ENCODE measurements at regions not wholly inside any gene's neighbourhood (a gene's known extent, or its start where the extent isn't known, plus 50 kb on each side); places are given as distances from the start of the nearest gene placed in this dataset.

DNA sequence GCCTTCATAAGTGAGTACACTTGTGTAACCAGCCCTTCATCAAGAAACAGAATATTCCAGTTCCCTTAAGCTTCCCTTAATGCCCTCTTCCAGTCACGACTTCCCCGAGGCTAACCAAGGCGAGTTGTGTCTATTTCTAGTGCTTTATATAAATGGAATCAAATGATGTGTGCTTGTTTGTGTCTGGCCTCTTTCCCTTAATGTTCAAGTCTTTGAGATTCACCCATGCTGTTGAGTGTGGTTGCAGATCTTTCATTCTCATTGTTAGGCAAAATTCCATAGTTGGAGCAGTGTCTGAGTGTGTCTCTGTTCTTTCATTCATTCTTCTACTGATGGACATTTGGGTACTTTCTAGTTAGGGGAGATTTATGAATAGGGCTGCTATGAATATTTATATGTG, 135.0 kb downstream of the CEBPB start:
- H3K27me3 ChIP-seq (ENCODE audit: insufficient read depth, low read depth): no peaks in the 10 kb centered on the region
- no peaks in the 10 kb centered on the region for H4K20me1 ChIP-seq (ENCODE audit: insufficient read depth)
- H3K36me3 ChIP-seq (ENCODE audit: low read depth): no peaks in the 10 kb centered on the region
- ChIA-PET CTCF (no interaction called here), POLR2A (ENCODE audit: unreplicated experiment) (no interaction called here)
- H3K4me2 ChIP-seq: no peak overlapping the region
- H3K4me3 ChIP-seq: no peak overlapping the region
- H3K9me3 ChIP-seq (ENCODE audit: insufficient read depth, low read depth): no peaks in the 10 kb centered on the region
- no peak overlapping the region for H2AFZ ChIP-seq
- DNase-seq: no peak
- H3K9me2 ChIP-seq (ENCODE audit: insufficient read depth): no peaks in the 10 kb centered on the region
- no peak for TF ChIP-seq EZH2 (IDR thresholded peaks at IDR 0.05; ENCODE audit: low read depth)
- TF ChIP-seq, protein P1, sequence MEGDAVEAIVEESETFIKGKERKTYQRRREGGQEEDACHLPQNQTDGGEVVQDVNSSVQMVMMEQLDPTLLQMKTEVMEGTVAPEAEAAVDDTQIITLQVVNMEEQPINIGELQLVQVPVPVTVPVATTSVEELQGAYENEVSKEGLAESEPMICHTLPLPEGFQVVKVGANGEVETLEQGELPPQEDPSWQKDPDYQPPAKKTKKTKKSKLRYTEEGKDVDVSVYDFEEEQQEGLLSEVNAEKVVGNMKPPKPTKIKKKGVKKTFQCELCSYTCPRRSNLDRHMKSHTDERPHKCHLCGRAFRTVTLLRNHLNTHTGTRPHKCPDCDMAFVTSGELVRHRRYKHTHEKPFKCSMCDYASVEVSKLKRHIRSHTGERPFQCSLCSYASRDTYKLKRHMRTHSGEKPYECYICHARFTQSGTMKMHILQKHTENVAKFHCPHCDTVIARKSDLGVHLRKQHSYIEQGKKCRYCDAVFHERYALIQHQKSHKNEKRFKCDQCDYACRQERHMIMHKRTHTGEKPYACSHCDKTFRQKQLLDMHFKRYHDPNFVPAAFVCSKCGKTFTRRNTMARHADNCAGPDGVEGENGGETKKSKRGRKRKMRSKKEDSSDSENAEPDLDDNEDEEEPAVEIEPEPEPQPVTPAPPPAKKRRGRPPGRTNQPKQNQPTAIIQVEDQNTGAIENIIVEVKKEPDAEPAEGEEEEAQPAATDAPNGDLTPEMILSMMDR (conservative IDR thresholded peaks at IDR 0.05): no peak
- intact Hi-C loops (cut with micrococcal nuclease; ENCODE audit: unreplicated experiment): no loop called here
- peaks cover 21% of the 10 kb centered on the region for H3F3A ChIP-seq (ENCODE audit: insufficient read depth, low read depth)
- no peak overlapping the region for H3K27ac ChIP-seq
- H3K4me1 ChIP-seq (replicated peaks; ENCODE audit: insufficient read depth): peaks cover 20% of the 10 kb centered on the region
- H3K79me2 ChIP-seq (ENCODE audit: low read depth): peaks cover 4% of the 10 kb centered on the region
- BruUV-seq (replicated peaks): no TSS peak

GRCh38 chr20:50327666-50328065, 137.0 kb downstream of the CEBPB start:
- Histone ChIP-seq H3K27ac (no peak overlapping the region), H2AFZ (no peak overlapping the region), H3F3A (ENCODE audit: insufficient read depth, low read depth) (peaks cover 32% of the 10 kb centered on the region), H3K4me3 (no peak overlapping the region), H4K20me1 (ENCODE audit: insufficient read depth) (no peaks in the 10 kb centered on the region), H3K27me3 (ENCODE audit: insufficient read depth, low read depth) (no peaks in the 10 kb centered on the region), H3K4me2 (no peak overlapping the region), H3K9me3 (ENCODE audit: insufficient read depth, low read depth) (no peaks in the 10 kb centered on the region), H3K79me2 (ENCODE audit: low read depth) (no peaks in the 10 kb centered on the region), H3K9me2 (ENCODE audit: insufficient read depth) (no peaks in the 10 kb centered on the region), H3K36me3 (ENCODE audit: low read depth) (no peaks in the 10 kb centered on the region), H3K4me1 (replicated peaks; ENCODE audit: insufficient read depth) (peaks cover 29% of the 10 kb centered on the region)
- DNase-seq: no peak
- CTCF ChIA-PET: no interaction called here
- TF ChIP-seq, protein P1 (conservative IDR thresholded peaks at IDR 0.05): no peak
- no peak for TF ChIP-seq EZH2 (IDR thresholded peaks at IDR 0.05; ENCODE audit: low read depth)
- intact Hi-C loops (cut with micrococcal nuclease; ENCODE audit: unreplicated experiment): no loop called here
- POLR2A ChIA-PET (ENCODE audit: unreplicated experiment): interaction anchor here (0.7 kb wide), 1 partner anchor 137 kb away, joined by 4 read pairs; the partner anchor contains the start of gene CEBPB
- BruUV-seq (replicated peaks): no TSS peak

GRCh38 chr20:50328222-50328979, 137.8 kb downstream of the CEBPB start:
- Histone ChIP-seq H3K79me2 (ENCODE audit: low read depth) (no peaks in the 10 kb centered on the region), H3K9me3 (ENCODE audit: insufficient read depth, low read depth) (no peaks in the 10 kb centered on the region), H3K27ac (no peak overlapping the region), H3K4me2 (no peak overlapping the region), H3K9me2 (ENCODE audit: insufficient read depth) (no peaks in the 10 kb centered on the region), H3F3A (ENCODE audit: insufficient read depth, low read depth) (peaks cover 40% of the 10 kb centered on the region), H3K4me3 (no peak overlapping the region), H2AFZ (no peak overlapping the region), H4K20me1 (ENCODE audit: insufficient read depth) (no peaks in the 10 kb centered on the region), H3K36me3 (ENCODE audit: low read depth) (no peaks in the 10 kb centered on the region), H3K4me1 (replicated peaks; ENCODE audit: insufficient read depth) (peaks cover 36% of the 10 kb centered on the region), H3K27me3 (ENCODE audit: insufficient read depth, low read depth) (no peaks in the 10 kb centered on the region)
- DNase-seq: no peak
- TF ChIP-seq EZH2 (IDR thresholded peaks at IDR 0.05; ENCODE audit: low read depth): no peak
- TF ChIP-seq, protein P1 (conservative IDR thresholded peaks at IDR 0.05): no peak
- ChIA-PET POLR2A (ENCODE audit: unreplicated experiment) (no interaction called here), CTCF (no interaction called here)
- no TSS peak for BruUV-seq (replicated peaks)
- intact Hi-C loops (cut with micrococcal nuclease; ENCODE audit: unreplicated experiment): no loop called here

Measured in PC-9 (cell line).